ENCODE measurements at regions not wholly inside any gene's neighbourhood (a gene's known extent, or its start where the extent isn't known, plus 50 kb on each side); places are given as distances from the start of the nearest gene placed in this dataset.

- no peak for ATAC-seq (ENCODE audit: poor library complexity)
- Histone ChIP-seq H3K9me3 (ENCODE audit: control insufficient read depth in 1 of 2, insufficient read depth in 1 of 2, low read length in 2 of 2) (peaks cover 0 to 4% of the 10 kb centered on the region in 2 experiments), H3K36me3 (ENCODE audit: insufficient read depth, low read length) (no peaks in the 10 kb centered on the region), H3K4me1 (ENCODE audit: insufficient read depth, low read length) (no peaks in the 10 kb centered on the region), H3K4me3 (ENCODE audit: low read length) (no peak overlapping the region), H3K27me3 (ENCODE audit: control insufficient read depth in 1 of 2, insufficient read depth in 2 of 2, low read length in 2 of 2) (peaks cover 0 to 2% of the 10 kb centered on the region in 2 experiments), H3K27ac (ENCODE audit: low read depth in 1 of 2, low read length in 2 of 2) (no peak overlapping the region)
- ChIA-PET POLR2A (no interaction called here), CTCF (no interaction called here)
- Mint-ChIP-seq H3K4me1 (ENCODE audit: low read depth) (no peaks in the 10 kb centered on the region), H3K9me3 (peaks cover 4% of the 10 kb centered on the region), H3K27me3 (no peaks in the 10 kb centered on the region), H3K27ac (no peak overlapping the region), H3K36me3 (ENCODE audit: low read depth) (no peaks in the 10 kb centered on the region), H3K4me3 (no peak overlapping the region)
- intact Hi-C loops (cut with DNase I, micrococcal nuclease) = no loop called here
- TF ChIP-seq CTCF (IDR thresholded peaks at IDR 0.05) = no peak
- no peak for DNase-seq
These were observed 459.1 kb downstream of the SH2D1A start for GRCh38 chrX:124805486-124805885.

DNA sequence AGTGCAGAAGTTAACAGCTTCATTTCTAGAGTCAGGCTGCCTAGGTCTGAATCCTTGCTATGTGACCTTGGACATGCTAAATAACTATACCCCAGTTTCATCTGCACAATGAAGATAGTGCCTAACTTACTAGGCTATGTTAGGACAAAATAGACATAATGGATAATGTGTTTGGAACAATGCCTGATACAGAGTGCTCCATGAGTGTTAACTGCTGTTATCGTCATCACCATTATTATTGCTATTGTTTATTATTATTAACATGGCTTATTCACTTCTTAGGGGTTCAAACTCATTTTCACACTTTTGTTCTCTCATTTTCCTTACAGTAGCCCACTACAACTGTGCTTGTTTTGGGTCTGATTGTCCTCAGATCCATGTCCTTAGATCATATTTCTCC, 467.7 kb downstream of the SH2D1A start:
- H3K36me3 ChIP-seq (ENCODE audit: insufficient read depth, low read length) = no peaks in the 10 kb centered on the region
- Mint-ChIP-seq H3K4me3 (no peak overlapping the region), H3K9me3 (peaks cover 2% of the 10 kb centered on the region), H3K36me3 (ENCODE audit: low read depth) (no peaks in the 10 kb centered on the region), H3K4me1 (ENCODE audit: low read depth) (no peaks in the 10 kb centered on the region), H3K27ac (no peak overlapping the region), H3K27me3 (no peaks in the 10 kb centered on the region)
- H3K9me3 ChIP-seq (ENCODE audit: control insufficient read depth in 1 of 2, insufficient read depth in 1 of 2, low read length in 2 of 2) = no peaks in the 10 kb centered on the region
- ChIA-PET POLR2A (no interaction called here), CTCF (no interaction called here)
- no peak for DNase-seq
- no peaks in the 10 kb centered on the region for H3K4me1 ChIP-seq (ENCODE audit: insufficient read depth, low read length)
- no peak overlapping the region for H3K4me3 ChIP-seq (ENCODE audit: low read length)
- intact Hi-C loops (cut with DNase I, micrococcal nuclease) = no loop called here
- no peak for ATAC-seq (ENCODE audit: poor library complexity)
- H3K27me3 ChIP-seq (ENCODE audit: control insufficient read depth in 1 of 2, insufficient read depth in 2 of 2, low read length in 2 of 2) = no peaks in the 10 kb centered on the region
- H3K27ac ChIP-seq (ENCODE audit: low read depth in 1 of 2, low read length in 2 of 2) = no peak overlapping the region
- no peak for TF ChIP-seq CTCF (IDR thresholded peaks at IDR 0.05)

DNA sequence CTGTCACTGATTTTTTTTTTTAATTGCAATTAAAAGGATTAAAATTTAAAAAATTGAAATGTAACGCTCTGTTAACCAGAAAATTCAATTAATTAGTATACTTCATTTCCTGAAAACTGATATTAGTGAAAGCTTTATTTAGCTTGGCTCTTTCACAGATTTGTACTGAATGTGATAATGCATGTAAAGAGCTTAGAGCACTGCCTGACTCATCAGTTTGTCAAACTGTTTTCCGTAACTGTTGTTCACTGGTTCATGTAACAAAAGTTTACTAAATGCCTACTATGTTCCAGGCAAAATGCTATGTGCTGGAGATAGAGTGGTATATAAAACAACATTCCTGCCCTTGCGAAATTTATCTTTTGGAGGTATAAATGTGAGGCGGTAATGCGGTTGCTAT, 471.7 kb downstream of the SH2D1A start:
- Mint-ChIP-seq H3K9me3 (no peaks in the 10 kb centered on the region), H3K4me1 (ENCODE audit: low read depth) (no peaks in the 10 kb centered on the region), H3K27me3 (no peaks in the 10 kb centered on the region), H3K4me3 (no peak overlapping the region), H3K36me3 (ENCODE audit: low read depth) (no peaks in the 10 kb centered on the region), H3K27ac (no peak overlapping the region)
- Histone ChIP-seq H3K27ac (ENCODE audit: low read depth in 1 of 2, low read length in 2 of 2) (no peak overlapping the region), H3K36me3 (ENCODE audit: insufficient read depth, low read length) (no peaks in the 10 kb centered on the region), H3K4me1 (ENCODE audit: insufficient read depth, low read length) (no peaks in the 10 kb centered on the region), H3K27me3 (ENCODE audit: control insufficient read depth in 1 of 2, insufficient read depth in 2 of 2, low read length in 2 of 2) (no peaks in the 10 kb centered on the region), H3K9me3 (ENCODE audit: control insufficient read depth in 1 of 2, insufficient read depth in 1 of 2, low read length in 2 of 2) (no peaks in the 10 kb centered on the region), H3K4me3 (ENCODE audit: low read length) (no peak overlapping the region)
- DNase-seq (no peak), ATAC-seq (ENCODE audit: poor library complexity) (no peak)
- intact Hi-C loops (cut with DNase I, micrococcal nuclease) = no loop called here
- CTCF ChIA-PET = no interaction called here
- TF ChIP-seq CTCF (IDR thresholded peaks at IDR 0.05) = no peak
- POLR2A ChIA-PET = no interaction called here
